K562 (cell line): ENCODE measurements at regions not wholly inside any gene's neighbourhood (a gene's known extent, or its start where the extent isn't known, plus 50 kb on each side); places are given as distances from the start of the nearest gene placed in this dataset.

Experiments used
- ATAC-seq: fragments of 200-7000 bp; cut with Tn5 transposase; 3 replicates; pipeline ENCODE4 v1.9.1; 2020; ENCODE audit warnings: moderate library complexity
- BruUV-seq: library from RNA; stranded (reverse); fragments of 400-500 nt; replicated peaks from 2 replicates; lab custom pipeline; 2021; lab: Mats Ljungman, UMichigan
- CTCF ChIA-PET: fragments of 300-600 bp; formaldehyde crosslinking; extraction: SDS; loops from one replicate; lab custom pipeline; 2021; ENCODE audit warnings: low intra/inter-chr PET ratio; lab: Yijun Ruan, JAX
- POLR2A ChIA-PET: fragments of 300-600, 350-650 bp; sonication (Branson Sonifier 250); formaldehyde crosslinking; extraction: SDS; loops from one replicate; lab custom pipeline; 2021; ENCODE audit warnings: antibody characterized with exemption, inconsistent platforms; lab: Yijun Ruan, JAX
- DNase-seq, 4 experiments: peaks; one replicate each; pipeline versions ENCODE4 v3.0.0 to v3.0.0-alpha.2; 2011 to 2018; ENCODE audit warnings: low spot score in 3 of 4, mixed read lengths in 3 of 4; ENCODE audit errors: extremely low read depth in 1 of 4
- FAIRE-seq: peaks from 2 replicates; lab custom pipeline; 2011; peaks lifted over from hg19 to GRCh38; lab: Jason Lieb, UNC
- H2AFZ ChIP-seq: 2 replicates; pipeline ENCODE4 v1.6.0; 2011; ENCODE audit warnings: low read depth, low read length, control low read depth, inconsistent platforms
- H3K27ac ChIP-seq: fragments of 200-600 bp; 3 replicates; pipeline ENCODE4 v1.8.0; 2011; ENCODE audit warnings: low read depth, mild to moderate bottlenecking, control low read depth, inconsistent platforms, low read length, moderate library complexity, mixed read lengths; ENCODE audit errors: extremely low read depth
- H3K27me3 ChIP-seq, 2 experiments: fragments of 300-600 bp in 1 of 2; 2 replicates in 1 of 2; 3 replicates in 1 of 2; pipeline versions ENCODE4 v1.6.0 to v1.8.0; 2011; ENCODE audit warnings: inconsistent platforms in 2 of 2, low read length in 2 of 2, mild to moderate bottlenecking in 1 of 2, mixed read lengths in 1 of 2, moderate library complexity in 1 of 2; ENCODE audit not compliant: control insufficient read depth in 2 of 2, insufficient read depth in 2 of 2
- H3K36me3 ChIP-seq: fragments of 300-600 bp; 3 replicates; pipeline ENCODE4 v1.8.0; 2011; ENCODE audit warnings: mild to moderate bottlenecking, low read length, inconsistent platforms; ENCODE audit not compliant: control insufficient read depth, insufficient read depth
- H3K4me1 ChIP-seq, 2 experiments: fragments of 200-600 bp in 1 of 2; replicated peaks in 1 of 2; 2 replicates in 1 of 2; 3 replicates in 1 of 2; pipeline versions ENCODE4 v1.5.1 to v1.8.0; 2011; ENCODE audit warnings: inconsistent platforms in 2 of 2, low read length in 2 of 2, mild to moderate bottlenecking in 1 of 2, mixed read lengths in 1 of 2, moderate library complexity in 1 of 2; ENCODE audit not compliant: control insufficient read depth in 2 of 2, insufficient read depth in 2 of 2
- H3K4me2 ChIP-seq: 2 replicates; pipeline ENCODE4 v1.6.1; 2011; ENCODE audit warnings: low read length, control low read depth, inconsistent platforms, mixed read lengths; ENCODE audit not compliant: insufficient read depth
- H3K4me3 ChIP-seq: fragments of 200-600 bp; sonication (generic), shearing (Covaris generic); 2 replicates; pipeline ENCODE4 v1.5.1; 2016; ENCODE audit warnings: control low read depth, inconsistent platforms
- H3K79me2 ChIP-seq: fragments of 200-600 bp; 3 replicates; pipeline ENCODE4 v1.8.0; 2011; ENCODE audit warnings: low read length, inconsistent platforms; ENCODE audit not compliant: control insufficient read depth, insufficient read depth
- H3K9ac ChIP-seq, 2 experiments: 2 replicates each; pipeline versions ENCODE4 v1.6.0 to v1.6.1; 2011; ENCODE audit warnings: low read depth in 2 of 2, low read length in 2 of 2, control low read depth in 1 of 2, inconsistent platforms in 1 of 2, mild to moderate bottlenecking in 1 of 2, mixed read lengths in 1 of 2; ENCODE audit not compliant: insufficient read depth in 1 of 2
- H3K9me1 ChIP-seq: one replicate; pipeline ENCODE4 v1.6.0; 2011; ENCODE audit warnings: inconsistent platforms, mild to moderate bottlenecking, low read length, moderate library complexity; ENCODE audit not compliant: control insufficient read depth, insufficient read depth
- H3K9me3 ChIP-seq: replicated peaks from 2 replicates; pipeline ENCODE4 v1.5.1; 2011; ENCODE audit warnings: low read depth, low read length, inconsistent platforms; ENCODE audit not compliant: control insufficient read depth, insufficient read depth
- H4K20me1 ChIP-seq: replicated peaks from 2 replicates; pipeline ENCODE4 v1.6.1; 2011; ENCODE audit warnings: low read length, inconsistent platforms, mixed read lengths; ENCODE audit not compliant: control insufficient read depth, insufficient read depth
- ARID4B ChIP-seq: sonication (generic); formaldehyde crosslinking; IDR thresholded peaks from 2 replicates; pipeline ENCODE4 v1.8.0; 2022; ENCODE audit warnings: mild to moderate bottlenecking, missing genetic modification reagents
- E2F8 ChIP-seq: fragments of 450-650 bp; IDR thresholded peaks from 2 replicates; pipeline ENCODE4 v1.7.1; 2018; ENCODE audit warnings: mild to moderate bottlenecking, low read depth; ENCODE audit not compliant: partially characterized antibody
- ETS1 ChIP-seq: conservative IDR thresholded peaks from 2 replicates; pipeline ENCODE4 v1.6.1; 2011; ENCODE audit warnings: low read depth, mild to moderate bottlenecking, low read length; ENCODE audit not compliant: control insufficient read depth
- FOXK1 ChIP-seq: sonication (generic); formaldehyde crosslinking; IDR thresholded peaks from 2 replicates; pipeline ENCODE4 v1.8.0; 2022; ENCODE audit warnings: missing genetic modification reagents, mild to moderate bottlenecking, borderline replicate concordance
- HOXB6 ChIP-seq: fragments of 250-450 bp; sonication (Bioruptor Pico); IDR thresholded peaks from 2 replicates; pipeline ENCODE4 v1.5.1; 2022; ENCODE audit warnings: mild to moderate bottlenecking, borderline replicate concordance
- KLF10 ChIP-seq: fragments of 250-450 bp; sonication (Bioruptor Pico); IDR thresholded peaks from 2 replicates; pipeline ENCODE4 v1.6.1; 2021; ENCODE audit warnings: matching md5 sums
- MAFK ChIP-seq: IDR thresholded peaks from 2 replicates; pipeline ENCODE4 v1.6.1; 2011; ENCODE audit warnings: low read length, improper control_type of control experiment
- MEF2A ChIP-seq: IDR thresholded peaks from 2 replicates; pipeline ENCODE4 v1.6.1; 2011; ENCODE audit warnings: low read depth, mild to moderate bottlenecking, low read length, moderate library complexity; ENCODE audit not compliant: control insufficient read depth
- PHB ChIP-seq: fragments of 250-450 bp; sonication (Bioruptor Pico); IDR thresholded peaks from 2 replicates; pipeline ENCODE4 v1.5.0; 2021
- SMARCB1 ChIP-seq: IDR thresholded peaks from 2 replicates; pipeline ENCODE4 v1.6.1; 2011; ENCODE audit warnings: improper control_type of control experiment, low read depth; ENCODE audit not compliant: insufficient read length
- THAP12 ChIP-seq: fragments of 250-450 bp; sonication (Bioruptor Pico); IDR thresholded peaks from 2 replicates; pipeline ENCODE4 v1.9.0; 2021; ENCODE audit warnings: mild to moderate bottlenecking, inconsistent platforms
- ZNF274 ChIP-seq: IDR thresholded peaks from 2 replicates; pipeline ENCODE4 v1.6.1; 2011; ENCODE audit warnings: low read depth, mild to moderate bottlenecking, low read length, moderate library complexity, borderline replicate concordance
- ZNF77 ChIP-seq: fragments of 250-450 bp; sonication (Bioruptor Pico); IDR thresholded peaks from 2 replicates; pipeline ENCODE4 v1.5.0; 2020
- WGBS: fragments of 100-300 bp; shearing (Covaris generic); methylation state at CpG from one replicate; pipeline ENCODE4 v1.1.6; 2016; ENCODE audit warnings: low coverage, mixed read lengths; ENCODE audit not compliant: insufficient coverage; ENCODE audit errors: missing lambda C conversion rate; 5-methylcytosine and 5-hydroxymethylcytosine counted together
- in situ Hi-C: fragments of 300-500 bp; cut with MboI; formaldehyde crosslinking; loops from 4 replicates; pipeline ENCODE4 v1.15.0; 2018; ENCODE audit warnings: inconsistent platforms, mixed read lengths
- intact Hi-C: fragments of 100-400 bp; cut with micrococcal nuclease; formaldehyde crosslinking; loops from 2 replicates; pipeline ENCODE4 v1.14.2; 2022

GRCh38 chr14:23887536-23887935 lies 66.0 kb upstream of the DHRS4 start:
- H4K20me1 ChIP-seq = no peaks in the 10 kb centered on the region
- intact Hi-C loops (no loop called here), in situ Hi-C loops (no loop called here)
- H3K4me3 ChIP-seq = no peak overlapping the region
- H3K4me1 ChIP-seq = no peaks in the 10 kb centered on the region; a peak in 1 of 5 replicates
- no peak for FAIRE-seq
- no peaks in the 10 kb centered on the region for H3K9me3 ChIP-seq
- no peak overlapping the region for H2AFZ ChIP-seq
- ATAC-seq = no peak
- no TSS peak for BruUV-seq
- no peak overlapping the region for H3K27ac ChIP-seq
- H3K27me3 ChIP-seq = no peaks in the 10 kb centered on the region
- H3K4me2 ChIP-seq = no peak overlapping the region
- DNase-seq = no peak
- H3K9me1 ChIP-seq = no peaks in the 10 kb centered on the region
- POLR2A ChIA-PET = no interaction called here
- H3K79me2 ChIP-seq = no peaks in the 10 kb centered on the region
- WGBS = 0% methylated on average over 1 of the region's 1 CpG
- CTCF ChIA-PET = no interaction called here
- no peak overlapping the region for H3K9ac ChIP-seq
- H3K36me3 ChIP-seq = no peaks in the 10 kb centered on the region
- TF ChIP-seq THAP12 (CRISPR knock-in tag) (no peak), MAFK (no peak), FOXK1 (CRISPR knock-in tag) (no peak), E2F8 (no peak), ARID4B (no peak), SMARCB1 (no peak), MEF2A (no peak), ETS1 (no peak), ZNF77 (no peak), ZNF274 (no peak), KLF10 (CRISPR knock-in tag) (no peak), HOXB6 (CRISPR knock-in tag) (no peak), PHB (CRISPR knock-in tag) (no peak)
